Fibroblast of gingiva (primary cell): ENCODE measurements at regions not wholly inside any gene's neighbourhood (a gene's known extent, or its start where the extent isn't known, plus 50 kb on each side); places are given as distances from the start of the nearest gene placed in this dataset.
A peak's percentile ranks its signal among the peaks of the same experiment; 100 is the strongest.

Experiments used
- DNase-seq: peaks from one replicate; pipeline ENCODE4 v3.0.0-alpha.2; 2011; ENCODE audit warnings: low read depth

DNA sequence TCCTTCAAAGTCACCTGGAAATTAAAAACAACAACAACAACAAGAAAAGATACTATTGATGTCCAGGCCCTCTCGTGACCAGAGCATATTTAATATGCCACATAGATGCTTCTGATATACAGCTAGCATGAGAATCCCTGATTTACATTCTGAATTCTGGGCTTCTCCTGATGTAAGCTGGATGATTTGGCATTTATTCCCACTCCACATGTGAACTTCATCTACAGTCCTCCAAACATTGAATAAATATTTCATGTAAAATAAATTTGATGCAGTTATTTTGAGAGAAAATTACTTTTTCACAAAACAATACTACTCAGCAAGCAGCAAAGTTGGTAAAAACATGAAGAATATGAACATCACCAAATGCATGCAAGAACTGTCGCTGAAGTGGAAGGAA lies 453.2 kb upstream of the SETBP1 start:
- no peak for DNase-seq

DNA sequence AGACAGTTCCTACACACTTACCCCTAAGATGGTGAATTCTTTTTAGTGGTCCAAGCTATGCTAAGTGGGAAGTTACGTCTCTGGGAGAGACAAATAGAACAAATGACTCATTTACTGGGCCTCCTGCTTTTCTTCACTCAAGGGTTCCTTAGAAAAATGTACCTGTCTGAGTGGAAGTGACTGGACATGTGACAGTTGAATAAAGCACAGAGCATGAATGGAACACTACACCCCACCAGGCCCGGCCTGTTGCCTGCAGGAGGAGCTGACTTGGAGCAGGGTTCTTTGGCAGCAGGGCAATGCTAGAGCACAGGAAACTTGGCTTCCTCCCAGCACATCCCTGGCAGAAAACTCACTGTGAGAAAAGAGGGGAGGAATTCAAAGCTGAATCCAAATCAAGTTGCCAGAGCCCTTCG lies 451.0 kb upstream of the SETBP1 start:
- DNase-seq: peak; percentile 83

DNA sequence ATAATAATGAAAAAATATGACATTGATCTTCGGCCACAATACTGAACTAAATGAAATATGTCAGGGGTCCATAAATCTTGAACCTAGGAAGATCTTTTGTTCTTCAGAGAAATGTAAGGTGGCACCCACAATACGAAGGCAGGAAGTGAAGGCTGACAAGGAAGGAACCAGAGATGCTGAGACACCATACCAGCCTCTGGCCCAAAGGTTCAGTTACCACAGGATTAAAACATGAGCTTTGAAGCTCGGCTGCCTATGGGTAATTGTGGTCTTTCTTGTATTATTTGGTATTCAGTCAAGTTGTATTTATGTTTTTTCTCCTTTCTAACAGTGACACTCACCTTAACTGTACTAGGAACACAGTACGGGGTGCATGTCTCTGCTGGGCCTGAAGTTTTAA lies 448.8 kb upstream of the SETBP1 start:
- DNase-seq: no peak

DNA sequence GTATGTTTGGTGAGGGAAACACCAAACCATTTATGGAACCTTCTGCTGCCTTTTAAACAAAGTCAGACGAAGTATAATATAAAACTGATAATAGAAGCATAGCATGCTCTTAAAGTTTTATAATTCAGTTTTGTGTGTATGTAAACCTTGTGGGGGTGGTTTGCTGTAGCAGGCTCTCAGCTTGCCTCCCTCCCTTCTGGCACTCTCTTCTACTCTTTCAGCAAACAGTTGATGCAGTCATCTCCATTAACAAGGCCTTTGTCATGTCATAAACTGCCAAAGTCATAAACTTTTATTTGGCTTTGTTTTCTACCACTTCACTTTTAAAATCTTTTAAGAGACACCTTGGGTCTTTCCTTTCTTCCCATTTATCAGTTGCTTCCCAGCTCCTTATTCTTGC lies 448.2 kb upstream of the SETBP1 start:
- DNase-seq: no peak

DNA sequence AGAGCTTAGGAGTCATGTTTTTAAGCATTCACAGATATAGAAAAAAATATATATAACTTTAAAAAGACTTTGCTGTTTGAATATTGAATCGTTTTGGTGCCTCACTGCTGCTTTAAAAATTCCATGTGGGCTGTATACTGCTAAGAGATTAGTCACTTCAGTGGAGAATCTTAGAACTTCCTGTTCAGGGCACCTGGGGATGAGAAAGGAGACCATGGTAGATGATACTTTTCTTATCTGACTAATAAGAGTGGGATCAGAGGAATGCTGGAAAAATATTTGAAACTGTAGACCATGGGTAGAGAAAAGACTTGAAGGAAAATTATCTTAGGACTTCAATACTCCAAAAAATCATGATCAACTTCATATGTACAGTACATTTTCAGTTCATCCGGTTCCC lies 442.2 kb upstream of the SETBP1 start:
- no peak for DNase-seq

DNA sequence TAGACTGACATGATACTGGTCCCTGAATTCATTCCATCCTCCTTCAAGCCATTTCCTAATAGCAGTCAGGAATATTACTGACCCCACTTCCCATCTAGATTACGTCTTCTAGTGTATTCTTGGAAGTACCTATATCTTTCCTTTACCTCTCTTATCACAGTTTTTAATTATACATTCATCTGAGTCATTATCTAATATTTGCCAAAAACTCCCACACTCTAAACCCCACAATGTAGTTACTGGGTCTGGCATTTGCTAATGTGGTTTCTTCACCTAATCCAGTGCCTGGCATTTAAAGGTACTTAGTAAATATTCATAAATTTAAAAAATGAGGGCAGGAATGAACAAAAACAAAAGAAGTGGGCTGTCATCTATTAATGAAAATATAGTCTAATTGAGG lies 441.8 kb upstream of the SETBP1 start:
- no peak for DNase-seq

DNA sequence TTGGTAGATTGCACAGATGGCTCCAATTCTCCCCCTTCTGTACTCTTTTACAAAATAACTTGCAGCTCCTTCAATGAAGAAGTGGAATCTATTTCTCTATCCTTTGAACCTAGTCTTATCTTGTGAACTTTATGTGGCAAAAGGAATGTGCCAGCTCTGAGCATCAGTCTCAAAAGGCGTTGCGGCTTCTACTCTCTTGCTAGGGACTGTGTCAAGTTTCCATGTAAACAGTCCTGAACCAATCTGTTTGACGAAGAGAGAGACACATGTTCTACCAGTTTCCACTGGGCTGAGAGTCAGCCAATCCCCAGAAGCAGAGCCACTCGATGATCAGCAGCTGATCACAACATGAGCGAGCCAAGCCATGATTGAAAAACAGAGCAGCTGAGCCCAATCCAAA lies 439.7 kb upstream of the SETBP1 start:
- no peak for DNase-seq

DNA sequence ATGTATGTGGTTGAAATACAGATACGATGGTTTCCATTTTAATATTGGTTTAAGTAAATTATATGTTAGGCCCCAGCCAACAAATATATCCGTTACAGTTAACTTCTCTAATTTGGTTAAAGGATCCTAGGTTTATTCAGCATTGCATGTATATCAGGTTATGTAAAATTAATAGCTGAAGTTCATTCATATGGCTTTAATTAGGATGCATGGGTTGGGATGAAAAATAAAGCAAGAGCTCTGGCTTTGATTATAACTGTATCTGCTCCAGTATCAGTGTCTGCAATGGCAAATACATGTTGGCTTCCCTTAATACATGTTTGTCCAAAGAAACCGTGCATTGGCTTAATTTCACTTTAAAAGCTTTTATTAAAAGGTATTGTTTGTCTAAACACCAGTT lies 435.7 kb upstream of the SETBP1 start:
- DNase-seq: peak; percentile 59

DNA sequence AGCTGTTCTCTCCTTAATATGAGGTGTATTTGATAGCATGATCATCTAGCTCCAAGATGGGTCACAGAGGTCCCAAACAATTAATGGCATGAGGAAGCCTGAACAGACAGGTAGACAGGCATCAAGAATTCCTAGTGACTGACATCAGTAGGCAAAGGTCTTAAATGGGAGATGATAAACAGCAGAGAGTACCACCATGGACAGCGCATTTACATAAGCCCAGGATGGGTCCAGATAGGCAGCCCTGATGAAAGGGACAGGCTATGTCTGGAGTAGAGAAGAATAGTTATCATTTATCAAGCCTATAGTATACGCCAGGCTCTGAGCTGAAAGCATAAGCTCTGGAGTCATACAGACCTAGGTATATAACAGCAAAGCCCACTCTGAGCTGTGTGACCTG lies 434.7 kb upstream of the SETBP1 start:
- no peak for DNase-seq

DNA sequence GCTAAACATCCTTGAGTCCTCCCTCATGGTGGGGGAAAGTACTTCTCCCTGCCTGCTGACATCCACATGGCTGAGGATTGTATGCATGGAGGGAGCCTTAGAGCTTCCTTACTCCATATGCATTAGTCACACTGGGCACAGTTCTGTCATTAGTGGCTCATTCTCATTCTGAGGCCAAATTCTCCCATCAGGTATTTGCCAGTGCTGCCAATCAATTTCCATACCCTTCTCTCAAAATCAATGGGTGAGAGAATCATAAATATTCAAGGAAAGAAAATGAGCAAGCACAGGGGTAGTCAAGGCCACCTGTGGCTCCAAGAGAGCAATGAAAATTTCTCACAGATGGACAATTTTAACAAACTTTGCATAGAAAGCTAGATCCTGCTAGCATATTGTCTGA lies 422.6 kb upstream of the SETBP1 start:
- DNase-seq: no peak

DNA sequence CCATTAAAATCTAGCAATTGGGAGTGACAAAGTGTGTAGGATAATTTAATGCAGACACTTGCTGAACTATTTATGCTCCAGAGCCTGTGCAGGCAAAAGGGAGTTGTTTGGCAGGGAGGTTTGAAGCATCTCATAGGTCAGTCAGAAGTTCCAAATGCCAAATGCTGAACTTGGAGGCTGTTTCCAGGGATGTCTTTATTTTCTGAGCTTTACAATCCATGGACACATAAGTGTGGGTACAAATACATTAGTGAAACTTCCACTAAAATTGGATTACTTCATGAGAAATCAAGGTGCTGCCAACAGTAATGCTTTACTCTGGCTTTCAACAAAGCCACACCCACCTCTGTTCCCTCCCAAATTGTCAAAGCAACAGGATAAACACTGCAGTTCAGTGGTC lies 422.1 kb upstream of the SETBP1 start:
- DNase-seq: no peak

DNA sequence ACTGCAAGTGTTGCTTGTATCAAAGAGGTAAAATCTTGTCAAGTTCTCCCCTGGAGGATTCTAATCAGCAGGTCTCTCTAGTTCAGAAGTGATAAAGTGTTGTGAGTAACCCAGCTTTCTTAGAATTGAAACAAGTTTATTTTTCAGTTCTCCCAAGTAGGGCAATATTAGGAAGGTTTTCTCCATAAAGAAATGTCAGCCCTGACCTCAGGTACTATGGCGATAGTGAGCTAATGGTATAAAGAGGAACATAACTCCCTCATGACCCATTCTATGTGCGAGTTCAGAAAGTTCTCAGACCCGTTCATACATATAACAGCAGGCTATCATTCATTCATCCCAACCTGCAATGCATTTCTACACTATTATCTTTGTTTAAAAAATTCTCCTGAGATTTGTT lies 421.1 kb upstream of the SETBP1 start:
- DNase-seq: no peak

DNA sequence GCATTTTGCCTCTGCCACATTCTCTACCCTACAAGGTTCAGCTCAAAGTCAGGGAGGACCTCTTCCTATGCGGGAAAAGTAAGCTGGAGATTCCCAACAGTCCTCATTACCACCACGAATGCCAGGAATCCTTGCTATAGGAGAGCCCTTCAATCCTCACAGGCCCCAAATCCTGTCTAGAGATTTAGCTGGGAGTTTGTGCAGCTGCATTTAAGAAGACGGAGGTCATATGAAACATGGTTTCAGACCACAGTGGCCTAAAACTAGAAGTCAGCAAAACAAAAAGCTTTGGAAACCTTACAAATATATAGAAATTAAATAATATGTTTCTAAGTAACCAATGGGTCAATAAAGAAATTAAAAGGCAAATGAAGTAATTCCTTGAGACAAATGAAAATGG lies 415.3 kb upstream of the SETBP1 start:
- DNase-seq: no peak

DNA sequence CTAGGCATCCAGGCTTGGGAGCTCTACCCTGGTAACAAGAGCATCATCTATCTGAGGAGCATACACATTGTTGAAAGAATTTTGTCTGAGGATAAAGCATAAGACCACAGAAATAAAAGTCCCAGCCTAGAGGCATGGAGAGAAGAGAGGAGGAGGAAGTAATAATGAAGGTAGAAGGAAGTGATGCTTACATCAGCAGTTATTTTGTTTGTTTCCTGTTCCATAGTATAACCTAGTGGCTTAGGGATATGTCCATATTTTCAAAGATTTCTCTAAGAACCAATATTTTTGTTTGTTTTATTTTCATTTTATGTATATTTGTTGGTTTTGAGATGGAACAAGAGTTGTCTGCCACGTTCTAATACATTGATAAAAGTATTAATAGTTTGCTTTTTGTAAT lies 407.4 kb upstream of the SETBP1 start:
- no peak for DNase-seq

DNA sequence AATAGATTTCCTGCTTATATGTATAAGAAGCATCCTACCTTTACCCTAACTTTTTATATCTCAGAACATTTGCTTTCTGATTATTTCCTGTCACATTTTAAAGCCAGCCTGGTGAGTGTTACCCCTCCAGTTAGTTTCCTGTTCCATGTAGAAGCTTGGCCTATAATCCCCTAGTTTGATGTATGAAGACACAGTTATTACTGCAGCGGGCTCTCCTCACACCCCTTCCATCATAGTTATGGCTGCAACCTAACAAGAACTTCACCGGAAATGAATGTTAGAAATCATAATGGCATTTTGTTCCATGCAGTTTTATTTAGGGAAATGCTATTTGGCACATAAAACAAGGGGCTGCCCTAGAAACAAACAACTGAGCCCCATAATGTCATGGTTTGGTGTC lies 400.2 kb upstream of the SETBP1 start:
- no peak for DNase-seq

DNA sequence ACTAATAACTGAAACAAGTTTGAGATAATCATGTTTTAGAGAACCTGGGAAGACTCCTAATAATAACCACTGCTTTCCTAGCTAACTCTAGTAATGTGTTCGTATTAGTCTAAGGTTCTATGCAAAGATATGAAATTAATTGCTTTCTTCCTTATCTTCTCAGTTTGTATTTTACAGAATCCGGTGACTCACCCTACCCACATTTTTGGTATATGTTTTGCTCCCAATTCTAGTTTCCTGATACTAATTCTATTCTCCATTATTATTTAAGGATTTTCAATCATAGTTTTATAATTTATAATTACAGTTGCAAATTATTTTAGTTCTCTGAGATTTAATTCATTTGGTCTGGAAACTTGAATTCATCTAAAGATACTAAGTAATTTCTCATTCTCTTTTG lies 394.6 kb upstream of the SETBP1 start:
- no peak for DNase-seq

DNA sequence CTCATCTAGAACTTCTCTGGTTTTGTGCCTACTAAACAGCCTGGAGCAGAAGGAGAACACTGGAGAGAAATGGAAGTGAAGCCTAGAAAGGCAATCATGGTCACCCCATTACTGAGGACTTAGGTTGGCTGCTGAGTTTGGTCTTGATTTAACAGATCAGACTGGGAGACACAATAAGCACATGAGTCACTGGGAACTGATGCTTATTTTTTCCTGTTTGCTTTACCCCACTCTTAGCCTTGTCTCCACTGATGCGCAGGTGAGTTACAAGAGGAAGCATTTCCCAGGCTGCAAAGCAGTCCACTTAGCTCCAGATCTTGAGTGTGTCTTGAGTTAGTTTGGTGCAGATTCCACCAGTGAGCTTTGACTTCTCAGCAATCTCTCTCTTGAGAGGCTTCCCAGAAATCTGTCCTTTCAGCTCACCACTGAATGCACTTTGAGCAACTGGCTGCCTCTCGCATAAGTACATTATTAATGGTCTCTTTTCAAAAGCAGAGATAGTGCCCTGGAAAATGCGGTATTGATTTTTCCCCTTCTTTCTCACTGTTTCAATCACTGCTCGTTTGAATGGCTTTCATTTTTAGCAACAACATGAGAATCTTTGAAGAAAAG lies 390.2 kb upstream of the SETBP1 start:
- DNase-seq: no peak

DNA sequence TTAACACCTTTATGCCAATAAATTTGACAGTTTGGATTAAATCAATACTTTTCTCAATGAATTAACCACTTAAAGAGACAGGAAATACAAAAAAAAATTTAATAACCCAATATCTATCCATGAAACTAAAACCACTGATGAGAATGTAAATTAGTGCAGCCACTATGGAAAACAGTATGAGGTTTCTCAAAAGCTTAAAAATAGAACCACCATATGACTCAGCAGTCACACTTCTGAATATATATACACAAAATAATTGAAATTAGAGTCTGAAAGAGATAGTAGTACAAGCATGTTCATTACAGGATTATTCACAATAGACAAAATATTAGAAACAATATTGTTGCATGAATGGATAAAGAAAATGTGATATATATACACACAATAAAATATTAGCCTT lies 382.1 kb upstream of the SETBP1 start:
- no peak for DNase-seq

DNA sequence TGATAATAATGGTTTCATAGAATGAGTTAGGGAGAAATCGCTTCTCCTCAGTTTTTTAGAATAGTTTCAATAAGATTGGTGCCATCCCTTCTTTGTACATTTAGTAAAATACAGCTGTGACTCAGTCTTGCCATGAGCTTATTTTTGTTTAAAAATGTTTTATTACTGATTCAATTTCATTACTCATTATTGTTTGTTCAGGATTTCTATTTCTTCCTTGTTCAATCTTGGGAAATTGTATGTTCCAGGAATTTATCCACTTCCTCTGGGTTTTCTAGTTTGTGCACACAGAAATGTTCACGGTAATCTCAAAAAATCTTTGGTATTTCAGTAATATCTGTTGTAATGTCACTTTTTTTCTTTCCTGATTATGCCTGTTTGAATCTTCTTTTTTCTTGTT lies 371.5 kb upstream of the SETBP1 start:
- DNase-seq: peak; percentile 66

DNA sequence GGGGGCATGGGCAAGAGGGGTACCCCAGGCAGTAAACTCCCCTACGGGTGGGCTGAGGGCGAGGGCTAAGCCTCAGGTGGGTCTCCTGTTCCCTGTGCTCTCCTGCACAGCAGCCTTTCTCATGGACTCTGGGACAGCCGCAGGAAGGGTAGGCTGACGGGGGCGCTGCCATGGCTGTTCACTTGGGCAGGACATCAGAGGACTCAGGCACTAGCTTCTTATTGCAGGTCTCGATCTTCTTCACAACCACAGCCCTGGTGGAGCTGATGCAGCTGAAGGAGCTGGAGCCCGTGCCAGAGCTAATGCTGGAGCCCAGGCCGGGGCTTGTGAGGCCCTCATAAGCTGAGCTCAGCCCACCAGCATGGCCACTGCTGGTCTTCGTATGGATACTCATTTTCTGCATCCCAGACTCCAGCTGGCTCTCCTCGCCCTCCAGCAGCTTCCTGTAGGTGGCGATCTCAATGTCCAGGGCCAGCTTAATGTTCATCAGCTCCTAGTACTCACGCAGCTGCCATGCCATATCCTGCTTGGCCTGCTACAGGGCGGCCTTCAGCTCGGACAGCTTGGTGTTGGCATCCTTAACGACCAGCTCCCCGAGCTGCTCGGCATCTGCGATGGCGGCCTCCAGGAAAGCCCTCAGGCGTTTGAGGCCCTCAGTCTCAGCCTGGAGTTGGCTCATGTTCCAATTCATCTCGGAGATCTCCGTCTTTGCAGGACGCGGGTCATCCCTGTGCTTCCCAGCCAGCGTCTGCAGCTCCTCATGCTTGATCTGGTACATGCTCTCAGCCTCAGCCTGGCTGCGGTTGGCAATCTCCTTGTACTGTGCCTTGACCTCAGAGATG lies 359.8 kb upstream of the SETBP1 start:
- no peak for DNase-seq

DNA sequence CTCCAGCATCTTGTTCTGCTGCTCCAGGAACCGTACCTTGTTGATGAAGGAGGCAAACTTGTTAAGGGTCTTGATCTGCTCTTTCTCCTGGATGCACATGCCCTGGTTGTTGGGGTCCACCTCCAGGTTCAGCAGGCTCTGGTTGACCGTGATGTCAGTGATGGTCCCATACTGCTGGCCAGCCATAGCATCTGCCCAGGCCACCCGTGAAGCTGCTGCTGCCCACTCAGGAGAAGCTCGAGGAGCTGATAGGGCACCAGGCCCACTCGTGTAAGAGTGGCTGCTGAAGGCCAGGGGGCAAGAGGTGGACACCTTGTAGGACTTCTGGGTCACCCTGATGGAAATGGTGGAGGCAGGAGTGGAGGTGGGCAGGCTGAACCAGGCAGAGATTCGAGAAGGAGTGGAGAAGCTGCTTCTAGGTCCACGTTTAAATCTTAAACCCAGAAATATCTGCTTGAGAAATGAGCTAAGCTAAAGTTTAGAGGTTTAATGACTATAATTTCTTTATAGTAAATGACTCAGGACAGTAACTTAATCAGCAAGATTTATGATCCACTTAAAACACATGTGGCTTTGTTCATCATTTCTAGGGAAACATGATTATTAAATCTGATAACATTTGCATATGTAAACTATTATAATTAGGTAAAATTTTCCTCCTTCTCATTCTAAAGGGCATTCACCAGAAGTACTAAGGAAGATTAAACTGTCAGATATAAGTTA lies 358.7 kb upstream of the SETBP1 start:
- DNase-seq: no peak

DNA sequence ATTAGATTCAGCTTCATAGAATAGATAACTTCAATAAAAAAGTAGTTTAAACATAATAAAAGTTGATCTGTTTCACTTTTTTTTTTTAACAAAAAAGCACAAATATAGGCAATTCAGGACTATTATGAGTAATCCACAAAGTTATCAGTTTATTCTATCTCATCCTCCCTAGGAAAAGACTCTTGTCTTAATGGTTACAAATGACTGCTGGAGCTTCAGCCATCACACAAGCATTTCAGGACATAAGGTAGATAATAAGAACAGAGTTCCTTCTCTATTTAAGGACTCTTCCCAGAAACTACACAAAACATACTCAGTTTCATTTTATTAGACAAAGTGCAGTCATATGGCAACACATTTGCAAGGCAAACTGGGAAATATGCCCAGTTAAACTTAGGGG lies 357.6 kb upstream of the SETBP1 start:
- peak; percentile 9 for DNase-seq

DNA sequence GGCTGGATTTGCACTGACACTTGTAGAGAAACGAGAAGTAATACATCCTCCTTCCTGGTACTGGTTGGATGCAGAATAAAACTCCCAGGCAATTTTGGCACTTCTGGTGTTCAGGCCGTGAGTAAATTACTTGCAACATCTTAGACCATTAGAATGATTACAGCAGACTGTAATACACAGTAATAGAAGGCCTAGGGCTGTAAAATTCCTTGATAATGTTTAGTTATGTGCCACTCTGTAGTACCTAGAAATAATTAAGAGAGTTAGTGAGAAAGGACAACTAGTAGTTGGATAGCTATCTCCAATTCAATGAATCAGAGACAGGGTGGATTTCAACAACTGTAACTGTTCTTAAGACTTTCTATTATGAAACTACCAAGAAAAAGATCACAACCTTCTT lies 356.3 kb upstream of the SETBP1 start:
- DNase-seq: no peak
